Esophagus squamous epithelium (tissue), 5 donors: ENCODE measurements at regions not wholly inside any gene's neighbourhood (a gene's known extent, or its start where the extent isn't known, plus 50 kb on each side); places are given as distances from the start of the nearest gene placed in this dataset.

ENCODE experiments used
- DNase-seq: peaks from one replicate; lab custom pipeline; 2025; lab: John Stamatoyannopoulos, UW
- H3K27ac ChIP-seq, 4 donors: fragments of 200-600 bp; sonication (generic); one replicate each; pipeline ENCODE4 v1.5.1; 2016 to 2019; ENCODE audit warnings: mild to moderate bottlenecking in 1 of 4
- H3K27me3 ChIP-seq, 4 donors: fragments of 200-600 bp; sonication (generic); 1 replicate in 3 of 4; 2 replicates in 1 of 4; pipeline versions ENCODE4 v1.5.1 to v1.6.0; 2017 to 2021; ENCODE audit warnings: antibody characterized with exemption in 1 of 4
- H3K36me3 ChIP-seq, 3 donors: fragments of 200-600 bp; sonication (generic); one replicate each; pipeline ENCODE4 v1.5.1; 2016 to 2019
- H3K4me1 ChIP-seq, 3 donors: fragments of 200-600 bp; sonication (generic); one replicate each; pipeline ENCODE4 v1.5.1; 2017 to 2019
- H3K4me3 ChIP-seq, 4 donors: fragments of 200-600 bp; sonication (generic); 1 replicate in 3 of 4; 2 replicates in 1 of 4; pipeline ENCODE4 v1.5.1; 2016 to 2019; ENCODE audit warnings: mild to moderate bottlenecking in 2 of 4, moderate library complexity in 1 of 4
- H3K9me3 ChIP-seq, 3 donors: fragments of 200-600 bp; sonication (generic); one replicate each; pipeline ENCODE4 v1.5.1; 2016 to 2019
- POLR2A ChIP-seq, 4 donors: fragments of 450-650 bp; IDR thresholded peaks; one replicate each; pipeline ENCODE4 v1.6.1; 2017; ENCODE audit warnings: antibody characterized with exemption in 4 of 4, mild to moderate bottlenecking in 4 of 4, moderate library complexity in 3 of 4
- whole genome bisulfite sequencing, 2 donors: methylation state at CpG; one replicate each; pipeline ENCODE4 v1.1.5; 2018; 5-methylcytosine and 5-hydroxymethylcytosine counted together
- intact Hi-C: fragments of 100-400 bp; cut with DNase I; formaldehyde crosslinking; loops from one replicate; pipeline ENCODE4 v1.15.0; 2022
- TF ChIP-seq, protein P1 (sequence below), 6 experiments: fragments of 450-650 bp in 4 of 6; fragments of 200-600 bp in 2 of 6; sonication (generic) in 2 of 6; IDR thresholded peaks; one replicate each; pipeline ENCODE4 v1.5.1; 2016 to 2019; ENCODE audit warnings: antibody characterized with exemption in 6 of 6, mild to moderate bottlenecking in 4 of 6, moderate library complexity in 4 of 6
- donor health status: DM: yes; HTN: yes; CAD: no.

GRCh38 chr6:23081701-23082100 is 512.3 kb downstream of the HDGFL1 start:
- Histone ChIP-seq H3K4me3 (no peak overlapping the region), H3K27ac (no peak overlapping the region), H3K27me3 (no peaks in the 10 kb centered on the region), H3K9me3 (no peaks in the 10 kb centered on the region), H3K36me3 (no peaks in the 10 kb centered on the region), H3K4me1 (no peaks in the 10 kb centered on the region)
- DNase-seq = no peak
- WGBS, 2 donors = 76 to 87% methylated on average over 1 of the region's 1 CpG
- TF ChIP-seq, protein P1, sequence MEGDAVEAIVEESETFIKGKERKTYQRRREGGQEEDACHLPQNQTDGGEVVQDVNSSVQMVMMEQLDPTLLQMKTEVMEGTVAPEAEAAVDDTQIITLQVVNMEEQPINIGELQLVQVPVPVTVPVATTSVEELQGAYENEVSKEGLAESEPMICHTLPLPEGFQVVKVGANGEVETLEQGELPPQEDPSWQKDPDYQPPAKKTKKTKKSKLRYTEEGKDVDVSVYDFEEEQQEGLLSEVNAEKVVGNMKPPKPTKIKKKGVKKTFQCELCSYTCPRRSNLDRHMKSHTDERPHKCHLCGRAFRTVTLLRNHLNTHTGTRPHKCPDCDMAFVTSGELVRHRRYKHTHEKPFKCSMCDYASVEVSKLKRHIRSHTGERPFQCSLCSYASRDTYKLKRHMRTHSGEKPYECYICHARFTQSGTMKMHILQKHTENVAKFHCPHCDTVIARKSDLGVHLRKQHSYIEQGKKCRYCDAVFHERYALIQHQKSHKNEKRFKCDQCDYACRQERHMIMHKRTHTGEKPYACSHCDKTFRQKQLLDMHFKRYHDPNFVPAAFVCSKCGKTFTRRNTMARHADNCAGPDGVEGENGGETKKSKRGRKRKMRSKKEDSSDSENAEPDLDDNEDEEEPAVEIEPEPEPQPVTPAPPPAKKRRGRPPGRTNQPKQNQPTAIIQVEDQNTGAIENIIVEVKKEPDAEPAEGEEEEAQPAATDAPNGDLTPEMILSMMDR (IDR thresholded peaks at IDR 0.05) = no peak
- TF ChIP-seq POLR2A (IDR thresholded peaks at IDR 0.05) = no peak
- intact Hi-C loops = no loop called here

GRCh38 chr6:23086100-23086499 is 516.7 kb downstream of the HDGFL1 start:
- Histone ChIP-seq H3K4me3 (no peak overlapping the region), H3K4me1 (no peaks in the 10 kb centered on the region), H3K27me3 (no peaks in the 10 kb centered on the region), H3K36me3 (no peaks in the 10 kb centered on the region), H3K9me3 (no peaks in the 10 kb centered on the region), H3K27ac (no peak overlapping the region)
- WGBS, 2 donors = 58 to 66% methylated on average over 2 of the region's 2 CpGs
- intact Hi-C loops = no loop called here
- DNase-seq = no peak
- TF ChIP-seq, protein P1 (IDR thresholded peaks at IDR 0.05) = no peak
- no peak for TF ChIP-seq POLR2A (IDR thresholded peaks at IDR 0.05)

DNA sequence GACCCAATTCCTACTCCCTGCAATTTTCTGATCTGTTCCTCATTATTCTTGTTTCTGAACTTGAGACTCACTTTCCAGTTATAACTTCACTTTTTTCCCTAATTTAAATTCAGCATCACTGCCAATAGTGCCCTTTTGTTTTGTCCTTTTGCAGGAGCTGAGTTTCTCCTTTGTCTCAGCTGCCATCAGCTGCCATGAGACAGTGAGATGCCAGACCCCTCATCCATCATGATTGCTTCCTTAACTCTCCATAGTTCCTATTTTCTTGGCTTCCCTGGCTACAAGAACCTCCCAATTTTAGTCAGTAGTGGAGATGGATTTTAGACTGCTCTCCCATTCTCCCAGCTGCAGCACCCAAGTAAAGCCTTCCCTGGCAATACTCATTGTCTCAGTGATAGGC is 518.1 kb downstream of the HDGFL1 start:
- no peak for TF ChIP-seq POLR2A (IDR thresholded peaks at IDR 0.05)
- TF ChIP-seq, protein P1 (IDR thresholded peaks at IDR 0.05) = no peak
- no peaks in the 10 kb centered on the region for H3K27me3 ChIP-seq
- H3K4me3 ChIP-seq = no peak overlapping the region
- DNase-seq = no peak
- no peak overlapping the region for H3K27ac ChIP-seq
- no peaks in the 10 kb centered on the region for H3K4me1 ChIP-seq
- H3K9me3 ChIP-seq = no peaks in the 10 kb centered on the region
- intact Hi-C loops = no loop called here
- no peaks in the 10 kb centered on the region for H3K36me3 ChIP-seq

GRCh38 chr6:23088761-23089160 is 519.4 kb downstream of the HDGFL1 start:
- TF ChIP-seq POLR2A (IDR thresholded peaks at IDR 0.05) = no peak
- TF ChIP-seq, protein P1 (IDR thresholded peaks at IDR 0.05) = no peak
- Histone ChIP-seq H3K4me1 (no peaks in the 10 kb centered on the region), H3K27ac (no peak overlapping the region), H3K27me3 (no peaks in the 10 kb centered on the region), H3K4me3 (no peak overlapping the region), H3K9me3 (no peaks in the 10 kb centered on the region), H3K36me3 (no peaks in the 10 kb centered on the region)
- WGBS, 2 donors = 55 to 61% methylated on average over 1 of the region's 1 CpG
- intact Hi-C loops = no loop called here
- DNase-seq = no peak

- intact Hi-C loops = no loop called here
- Histone ChIP-seq H3K27ac (no peak overlapping the region), H3K4me1 (no peaks in the 10 kb centered on the region), H3K27me3 (no peaks in the 10 kb centered on the region), H3K36me3 (no peaks in the 10 kb centered on the region), H3K4me3 (no peak overlapping the region), H3K9me3 (no peaks in the 10 kb centered on the region)
- WGBS, 2 donors = 36 to 50% methylated on average over 5 of the region's 5 CpGs
- no peak for DNase-seq
- no peak for TF ChIP-seq POLR2A (IDR thresholded peaks at IDR 0.05)
- TF ChIP-seq, protein P1 (IDR thresholded peaks at IDR 0.05) = no peak
These were observed 520.6 kb downstream of the HDGFL1 start for GRCh38 chr6:23089981-23090380.
